Liver (tissue), 3 donors: ENCODE measurements at regions not wholly inside any gene's neighbourhood (a gene's known extent, or its start where the extent isn't known, plus 50 kb on each side); places are given as distances from the start of the nearest gene placed in this dataset.

Experiments used
- JUND ChIP-seq, 2 donors: IDR thresholded peaks; 2 replicates each; pipeline ENCODE4 v1.6.1; 2016; ENCODE audit warnings: antibody characterized with exemption in 2 of 2
- TF ChIP-seq, protein P1 (sequence below): fragments of 150-350 bp; IDR thresholded peaks from 2 replicates; pipeline ENCODE4 v1.5.1; 2017; ENCODE audit warnings: improper control_type of control experiment, low read depth, low read length; ENCODE audit not compliant: missing input control
- donor health status: healthy.
- donor health status: healthy.

- TF ChIP-seq, protein P1, sequence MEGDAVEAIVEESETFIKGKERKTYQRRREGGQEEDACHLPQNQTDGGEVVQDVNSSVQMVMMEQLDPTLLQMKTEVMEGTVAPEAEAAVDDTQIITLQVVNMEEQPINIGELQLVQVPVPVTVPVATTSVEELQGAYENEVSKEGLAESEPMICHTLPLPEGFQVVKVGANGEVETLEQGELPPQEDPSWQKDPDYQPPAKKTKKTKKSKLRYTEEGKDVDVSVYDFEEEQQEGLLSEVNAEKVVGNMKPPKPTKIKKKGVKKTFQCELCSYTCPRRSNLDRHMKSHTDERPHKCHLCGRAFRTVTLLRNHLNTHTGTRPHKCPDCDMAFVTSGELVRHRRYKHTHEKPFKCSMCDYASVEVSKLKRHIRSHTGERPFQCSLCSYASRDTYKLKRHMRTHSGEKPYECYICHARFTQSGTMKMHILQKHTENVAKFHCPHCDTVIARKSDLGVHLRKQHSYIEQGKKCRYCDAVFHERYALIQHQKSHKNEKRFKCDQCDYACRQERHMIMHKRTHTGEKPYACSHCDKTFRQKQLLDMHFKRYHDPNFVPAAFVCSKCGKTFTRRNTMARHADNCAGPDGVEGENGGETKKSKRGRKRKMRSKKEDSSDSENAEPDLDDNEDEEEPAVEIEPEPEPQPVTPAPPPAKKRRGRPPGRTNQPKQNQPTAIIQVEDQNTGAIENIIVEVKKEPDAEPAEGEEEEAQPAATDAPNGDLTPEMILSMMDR, result no peak
- no peak for TF ChIP-seq JUND (IDR thresholded peaks at IDR 0.05)
These were observed 72.6 kb upstream of the ASB18 start for GRCh38 chr2:236336575-236337464.
